Psoas muscle (tissue), 7 donors: ENCODE measurements at regions not wholly inside any gene's neighbourhood (a gene's known extent, or its start where the extent isn't known, plus 50 kb on each side); places are given as distances from the start of the nearest gene placed in this dataset.

ENCODE experiments used
- ATAC-seq, 4 donors: fragments of 200-7000 bp; cut with Tn5 transposase; one replicate each; pipeline ENCODE4 v1.9.1; 2020; ENCODE audit warnings: moderate library complexity in 3 of 4, mild to moderate bottlenecking in 2 of 4
- DNase-seq, 2 donors: peaks; one replicate each; pipeline ENCODE4 v3.0.0-alpha.2; 2020
- H3K27ac ChIP-seq: fragments of 200-600 bp; one replicate; pipeline ENCODE4 v1.8.0; 2022
- H3K27me3 ChIP-seq, 3 donors: fragments of 200-600 bp in 1 of 3; one replicate each; pipeline versions ENCODE4 v1.6.1 to v1.8.0; 2013 to 2022; ENCODE audit warnings: low read length in 2 of 3, mild to moderate bottlenecking in 2 of 3, moderate library complexity in 1 of 3; ENCODE audit not compliant: insufficient read depth in 3 of 3
- H3K36me3 ChIP-seq, 2 donors: fragments of 200-600 bp in 1 of 2; one replicate each; pipeline versions ENCODE4 v1.6.1 to v1.8.0; 2013 to 2022; ENCODE audit warnings: low read depth in 1 of 2, mild to moderate bottlenecking in 1 of 2, moderate library complexity in 1 of 2; ENCODE audit not compliant: insufficient read depth in 1 of 2
- H3K4me1 ChIP-seq: fragments of 200-600 bp; one replicate; pipeline ENCODE4 v1.8.0; 2022
- H3K4me3 ChIP-seq: fragments of 200-600 bp; one replicate; pipeline ENCODE4 v1.8.0; 2022; ENCODE audit warnings: mild to moderate bottlenecking
- H3K9me3 ChIP-seq: fragments of 200-600 bp; one replicate; pipeline ENCODE4 v1.8.0; 2022
- CTCF ChIP-seq: fragments of 200-600 bp; IDR thresholded peaks from one replicate; pipeline ENCODE4 v1.8.0; 2022; ENCODE audit warnings: antibody characterized with exemption
- WGBS, 3 donors: extraction: QIAGEN DNeasy Blood & Tissue Kit; methylation state at CpG; one replicate each; pipeline versions ENCODE4 v1.1.6 to v1.1.7; 2013; 5-methylcytosine and 5-hydroxymethylcytosine counted together
- intact Hi-C, 2 donors: fragments of 100-400 bp; cut with DNase I; formaldehyde crosslinking; loops; one replicate each; pipeline versions ENCODE4 v1.11.0 to v1.14.2; 2022
- donor health status: healthy with polysubstance abuse.
- donor health status: DM: no; HTN: no; CAD: no; lungs with moderate emphysema.
- donor health status: Bipolar disorder and iron deficiency.
- donor health status: healthy.
- donor health status: DM: yes; HTN: yes; CAD: no.
- donor health status: DM: no; HTN: no; CAD: no.
- donor health status: DM: yes; HTN: yes; CAD: no.

DNA sequence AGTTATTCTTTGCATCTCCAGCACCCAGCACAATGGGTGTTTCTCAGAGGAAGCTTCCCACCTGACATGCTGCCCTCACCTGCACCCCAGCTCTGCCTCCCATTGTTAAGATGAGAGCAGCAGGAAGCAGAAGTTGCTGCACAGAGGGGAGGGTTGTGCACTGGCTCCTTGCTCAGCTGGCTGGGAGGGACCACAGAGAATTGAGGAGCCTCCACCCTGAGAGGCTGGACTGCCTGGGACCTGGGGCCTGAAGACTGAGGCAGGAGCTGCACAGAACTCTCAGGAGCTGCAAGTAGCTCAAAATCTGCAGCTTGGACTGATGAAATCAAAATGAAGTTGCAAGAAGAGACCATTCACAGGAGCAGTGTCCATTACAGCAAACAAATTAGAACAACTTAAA is 222.3 kb upstream of the LINGO1 start:
- no peaks in the 10 kb centered on the region for H3K4me1 ChIP-seq
- H3K27me3 ChIP-seq, result peaks cover 0 to 34% (median 6%) of the 10 kb centered on the region in 3 donors
- no peak overlapping the region for H3K27ac ChIP-seq
- no peak overlapping the region for H3K4me3 ChIP-seq
- ATAC-seq (no peak), DNase-seq (peak in 1 of 2 donors; percentile 26)
- intact Hi-C loops, result no loop called here
- H3K36me3 ChIP-seq, result no peaks in the 10 kb centered on the region
- H3K9me3 ChIP-seq, result peaks cover 6% of the 10 kb centered on the region
- no peak for TF ChIP-seq CTCF

DNA sequence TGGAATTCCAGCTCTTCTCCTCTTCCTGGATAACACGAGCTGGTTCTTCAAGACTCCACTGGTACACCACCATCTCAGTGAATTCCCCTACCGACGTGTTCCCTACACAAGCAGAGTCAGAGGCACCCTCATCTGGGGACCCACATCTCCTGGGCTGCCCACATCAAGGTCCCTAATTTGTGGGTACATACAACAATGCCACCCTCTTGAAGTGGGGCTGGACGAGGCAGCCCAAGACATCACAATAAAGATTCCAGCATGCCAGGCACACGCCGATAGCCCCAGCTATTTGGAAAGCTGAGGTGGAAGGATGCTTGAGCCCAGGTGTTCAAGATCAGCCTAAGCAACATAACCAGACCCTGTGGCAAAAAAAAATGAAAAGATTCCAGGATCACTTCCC is 221.2 kb upstream of the LINGO1 start:
- Histone ChIP-seq H3K36me3 (no peaks in the 10 kb centered on the region), H3K9me3 (peaks cover 6% of the 10 kb centered on the region), H3K27ac (no peak overlapping the region), H3K4me1 (no peaks in the 10 kb centered on the region), H3K27me3 (peaks cover 0 to 40% (median 6%) of the 10 kb centered on the region in 3 donors), H3K4me3 (no peak overlapping the region)
- WGBS, 3 donors, result 86 to 90% (median 87%) methylated on average over 6 of the region's 6 CpGs
- peak in 1 of 2 donors; percentile 9 for DNase-seq
- ATAC-seq, result no peak
- no peak for TF ChIP-seq CTCF
- intact Hi-C loops, result no loop called here

GRCh38 chr15:77853008-77853328 is 220.3 kb upstream of the LINGO1 start:
- DNase-seq (no peak), ATAC-seq (no peak)
- H3K27ac ChIP-seq, result no peak overlapping the region
- TF ChIP-seq CTCF, result no peak
- intact Hi-C loops, result no loop called here
- no peaks in the 10 kb centered on the region for H3K36me3 ChIP-seq
- H3K27me3 ChIP-seq, result peaks cover 0 to 47% (median 6%) of the 10 kb centered on the region in 3 donors
- H3K9me3 ChIP-seq, result peaks cover 6% of the 10 kb centered on the region
- 50 to 62% (median 61%) methylated on average over 7 of the region's 7 CpGs for WGBS, 3 donors
- H3K4me3 ChIP-seq, result no peak overlapping the region
- H3K4me1 ChIP-seq, result no peaks in the 10 kb centered on the region

DNA sequence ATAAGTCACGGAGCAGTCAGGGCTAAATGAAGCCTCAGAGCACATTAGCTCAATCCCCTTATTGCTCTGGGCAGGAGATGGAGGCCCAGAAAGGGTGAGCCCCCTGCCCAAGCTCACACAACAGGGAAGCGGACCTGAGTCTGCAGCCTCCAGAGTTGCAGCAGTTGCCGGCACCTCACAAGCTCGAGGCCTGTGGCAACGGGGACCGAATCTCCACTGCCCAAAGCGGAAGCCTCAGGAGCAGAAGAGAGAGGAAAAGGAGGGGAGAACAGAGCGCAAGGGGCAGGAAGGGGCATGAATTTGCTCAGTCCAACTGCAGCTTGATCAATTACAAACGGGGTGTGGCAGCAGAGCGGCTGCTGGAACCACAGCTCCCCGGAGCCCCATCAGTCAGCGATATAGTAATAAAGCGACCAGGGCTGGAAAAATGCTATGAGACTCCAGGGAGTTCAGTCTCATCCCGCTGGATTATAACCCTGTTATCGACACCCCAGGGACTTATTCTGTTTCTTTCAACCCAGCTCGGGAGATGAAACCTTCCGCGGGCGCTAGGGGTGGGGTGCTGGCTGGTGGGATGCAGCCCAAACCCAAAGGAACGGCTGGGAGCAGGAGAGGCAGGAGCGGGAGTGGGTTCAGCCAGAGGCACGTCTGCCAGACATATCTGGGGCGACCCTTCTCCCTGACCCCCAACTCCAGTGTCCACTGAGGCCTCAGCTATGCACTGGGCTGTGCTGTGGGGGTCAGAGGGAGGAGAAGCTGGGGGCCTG is 219.7 kb upstream of the LINGO1 start:
- no peak overlapping the region for H3K4me3 ChIP-seq
- intact Hi-C loops, result no loop called here
- no peaks in the 10 kb centered on the region for H3K36me3 ChIP-seq
- H3K27ac ChIP-seq, result no peak overlapping the region
- DNase-seq (peak in 1 of 2 donors; percentile 32), ATAC-seq (no peak)
- no peaks in the 10 kb centered on the region for H3K4me1 ChIP-seq
- H3K9me3 ChIP-seq, result peaks cover 6% of the 10 kb centered on the region
- TF ChIP-seq CTCF, result no peak
- peaks cover 0 to 47% (median 5%) of the 10 kb centered on the region in 3 donors for H3K27me3 ChIP-seq
- 30 to 35% (median 35%) methylated on average over 23 of the region's 23 CpGs for WGBS, 3 donors

DNA sequence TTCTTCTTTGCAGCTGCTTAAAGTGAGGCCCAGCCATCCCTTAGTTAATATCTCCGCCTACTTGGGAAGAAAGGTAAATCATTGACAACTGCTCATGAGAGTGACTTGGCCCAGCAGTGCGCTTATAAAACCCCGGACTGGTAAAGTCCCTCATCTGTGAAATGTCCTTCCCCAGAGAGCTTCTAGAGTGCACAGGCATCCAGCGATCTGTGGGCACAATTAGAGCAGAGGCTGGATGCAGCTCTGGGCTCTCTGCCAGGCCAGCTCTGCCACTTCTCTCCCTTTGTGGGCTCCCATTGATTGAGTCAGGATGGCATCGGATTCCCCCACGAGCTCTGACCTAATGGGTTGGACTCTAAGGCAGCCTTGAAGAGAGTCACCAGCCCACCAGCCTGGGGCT is 219.0 kb upstream of the LINGO1 start:
- WGBS, 3 donors, result 38 to 45% (median 40%) methylated on average over 6 of the region's 6 CpGs
- no peak for TF ChIP-seq CTCF
- H3K9me3 ChIP-seq, result peaks cover 6% of the 10 kb centered on the region
- H3K4me1 ChIP-seq, result no peaks in the 10 kb centered on the region
- no peaks in the 10 kb centered on the region for H3K36me3 ChIP-seq
- H3K4me3 ChIP-seq, result no peak overlapping the region
- peak in 1 of 2 donors; percentile 19 for DNase-seq
- no peak for ATAC-seq
- peaks cover 0 to 47% (median 4%) of the 10 kb centered on the region in 3 donors for H3K27me3 ChIP-seq
- intact Hi-C loops, result no loop called here
- no peak overlapping the region for H3K27ac ChIP-seq
